ENCODE measurements at regions not wholly inside any gene's neighbourhood (a gene's known extent, or its start where the extent isn't known, plus 50 kb on each side); places are given as distances from the start of the nearest gene placed in this dataset.

- H4K20me1 ChIP-seq (ENCODE audit: insufficient read depth, low read length): no peaks in the 10 kb centered on the region
- H3K27ac Mint-ChIP-seq (ENCODE audit: unreplicated experiment): no peak overlapping the region
- H3K79me2 ChIP-seq (ENCODE audit: insufficient read depth, low read length): no peaks in the 10 kb centered on the region
- no peak overlapping the region for H3K4me3 ChIP-seq (ENCODE audit: insufficient read depth, low read depth, low read length)
- no peak overlapping the region for H3K4me3 Mint-ChIP-seq (ENCODE audit: unreplicated experiment)
- H3K4me1 ChIP-seq (ENCODE audit: insufficient read depth, low read length): peaks cover 1% of the 10 kb centered on the region
- H3K4me2 ChIP-seq (ENCODE audit: low read length): no peak overlapping the region
- no peaks in the 10 kb centered on the region for H3K36me3 ChIP-seq (ENCODE audit: insufficient read depth, low read length)
- no peak overlapping the region for H2AFZ ChIP-seq (ENCODE audit: low read depth, low read length)
- H3K9me3 Mint-ChIP-seq (ENCODE audit: unreplicated experiment): peaks cover 5% of the 10 kb centered on the region
- H3K9me3 ChIP-seq (ENCODE audit: insufficient read depth, low read depth, low read length): peaks cover 2% of the 10 kb centered on the region
- H3K27me3 ChIP-seq (ENCODE audit: insufficient read depth, low read length): no peaks in the 10 kb centered on the region
- TF ChIP-seq EZH2 (IDR thresholded peaks at IDR 0.05; ENCODE audit: insufficient read depth, low read length) (no peak), CTCF (IDR thresholded peaks at IDR 0.05; ENCODE audit: insufficient read depth, low read depth, low read length) (no peak)
- H3K27me3 Mint-ChIP-seq (ENCODE audit: low read depth, unreplicated experiment): no peaks in the 10 kb centered on the region
- H3K4me1 Mint-ChIP-seq (ENCODE audit: low read depth, unreplicated experiment): peaks cover 3% of the 10 kb centered on the region
- no peak for FAIRE-seq
- no peak overlapping the region for H3K9ac ChIP-seq (ENCODE audit: low read length)
- no peak overlapping the region for H3K27ac ChIP-seq (ENCODE audit: low read depth, low read length)
- no peaks in the 10 kb centered on the region for H3K36me3 Mint-ChIP-seq (ENCODE audit: low read depth, unreplicated experiment)
- DNase-seq (ENCODE audit: low read depth): no peak
These were observed 481.3 kb upstream of the ADGRL3 start for GRCh38 chr4:60718874-60719273.

GRCh38 chr4:60721685-60722084 is 478.4 kb upstream of the ADGRL3 start:
- H3K9me3 Mint-ChIP-seq (ENCODE audit: unreplicated experiment): no peaks in the 10 kb centered on the region
- TF ChIP-seq CTCF (IDR thresholded peaks at IDR 0.05; ENCODE audit: insufficient read depth, low read depth, low read length): no peak
- no peak for TF ChIP-seq EZH2 (IDR thresholded peaks at IDR 0.05; ENCODE audit: insufficient read depth, low read length)
- peaks cover 20% of the 10 kb centered on the region for H3K4me1 Mint-ChIP-seq (ENCODE audit: low read depth, unreplicated experiment)
- Histone ChIP-seq H4K20me1 (ENCODE audit: insufficient read depth, low read length) (no peaks in the 10 kb centered on the region), H3K9ac (ENCODE audit: low read length) (no peak overlapping the region), H3K79me2 (ENCODE audit: insufficient read depth, low read length) (no peaks in the 10 kb centered on the region), H3K4me2 (ENCODE audit: low read length) (no peak overlapping the region), H3K9me3 (ENCODE audit: insufficient read depth, low read depth, low read length) (no peaks in the 10 kb centered on the region), H3K4me3 (ENCODE audit: insufficient read depth, low read depth, low read length) (no peak overlapping the region), H3K4me1 (ENCODE audit: insufficient read depth, low read length) (peaks cover 15% of the 10 kb centered on the region), H3K36me3 (ENCODE audit: insufficient read depth, low read length) (no peaks in the 10 kb centered on the region), H3K27ac (ENCODE audit: low read depth, low read length) (no peak overlapping the region), H3K27me3 (ENCODE audit: insufficient read depth, low read length) (no peaks in the 10 kb centered on the region), H2AFZ (ENCODE audit: low read depth, low read length) (no peak overlapping the region)
- no peak overlapping the region for H3K27ac Mint-ChIP-seq (ENCODE audit: unreplicated experiment)
- FAIRE-seq (peak; percentile 20), DNase-seq (ENCODE audit: low read depth) (no peak)
- H3K36me3 Mint-ChIP-seq (ENCODE audit: low read depth, unreplicated experiment): no peaks in the 10 kb centered on the region
- H3K4me3 Mint-ChIP-seq (ENCODE audit: unreplicated experiment): no peak overlapping the region
- H3K27me3 Mint-ChIP-seq (ENCODE audit: low read depth, unreplicated experiment): no peaks in the 10 kb centered on the region

GRCh38 chr4:60723796-60724195 is 476.3 kb upstream of the ADGRL3 start:
- Histone ChIP-seq H3K36me3 (ENCODE audit: insufficient read depth, low read length) (no peaks in the 10 kb centered on the region), H3K4me1 (ENCODE audit: insufficient read depth, low read length) (peaks cover 15% of the 10 kb centered on the region), H3K9ac (ENCODE audit: low read length) (peak overlapping the region; percentile 57), H3K27me3 (ENCODE audit: insufficient read depth, low read length) (no peaks in the 10 kb centered on the region), H3K79me2 (ENCODE audit: insufficient read depth, low read length) (no peaks in the 10 kb centered on the region), H2AFZ (ENCODE audit: low read depth, low read length) (peak overlapping the region; percentile 51), H3K4me2 (ENCODE audit: low read length) (peak overlapping the region; percentile 61), H3K9me3 (ENCODE audit: insufficient read depth, low read depth, low read length) (no peaks in the 10 kb centered on the region), H4K20me1 (ENCODE audit: insufficient read depth, low read length) (no peaks in the 10 kb centered on the region), H3K27ac (ENCODE audit: low read depth, low read length) (peak overlapping the region; percentile 86), H3K4me3 (ENCODE audit: insufficient read depth, low read depth, low read length) (no peak overlapping the region)
- no peak overlapping the region for H3K4me3 Mint-ChIP-seq (ENCODE audit: unreplicated experiment)
- H3K27ac Mint-ChIP-seq (ENCODE audit: unreplicated experiment): peak overlapping the region; percentile 78
- no peak for TF ChIP-seq CTCF (IDR thresholded peaks at IDR 0.05; ENCODE audit: insufficient read depth, low read depth, low read length)
- no peak for TF ChIP-seq EZH2 (IDR thresholded peaks at IDR 0.05; ENCODE audit: insufficient read depth, low read length)
- H3K36me3 Mint-ChIP-seq (ENCODE audit: low read depth, unreplicated experiment): no peaks in the 10 kb centered on the region
- no peak for DNase-seq (ENCODE audit: low read depth)
- no peak for FAIRE-seq
- no peaks in the 10 kb centered on the region for H3K9me3 Mint-ChIP-seq (ENCODE audit: unreplicated experiment)
- peaks cover 21% of the 10 kb centered on the region for H3K4me1 Mint-ChIP-seq (ENCODE audit: low read depth, unreplicated experiment)
- no peaks in the 10 kb centered on the region for H3K27me3 Mint-ChIP-seq (ENCODE audit: low read depth, unreplicated experiment)

Data from astrocyte (in vitro differentiated cells and primary cell).